ENCODE measurements at regions not wholly inside any gene's neighbourhood (a gene's known extent, or its start where the extent isn't known, plus 50 kb on each side); places are given as distances from the start of the nearest gene placed in this dataset.

GRCh38 chr4:10861036-10861435 lies 176.5 kb upstream of the CLNK start:
- no peak for DNase-seq (ENCODE audit: low spot score)
- BruUV-seq (replicated peaks): no TSS peak
- no peak for TF ChIP-seq EZH2 (IDR thresholded peaks at IDR 0.05; ENCODE audit: borderline replicate concordance, low read depth, low read length, poor library complexity, severe bottlenecking)
- no peak for TF ChIP-seq CTCF (conservative IDR thresholded peaks at IDR 0.05; ENCODE audit: low read depth, low read length)
- Histone ChIP-seq H3K4me3 (ENCODE audit: low read depth, low read length, poor library complexity, severe bottlenecking) (no peak overlapping the region), H3K27ac (ENCODE audit: low read depth, low read length, poor library complexity, severe bottlenecking) (no peak overlapping the region), H3K4me1 (ENCODE audit: insufficient read depth, low read length, poor library complexity, severe bottlenecking) (no peaks in the 10 kb centered on the region), H3K27me3 (replicated peaks; ENCODE audit: insufficient read depth, low read depth, low read length, poor library complexity) (no peaks in the 10 kb centered on the region), H3K9me3 (ENCODE audit: low read depth, low read length, poor library complexity, severe bottlenecking) (peaks cover 24% of the 10 kb centered on the region), H3K36me3 (ENCODE audit: insufficient read depth, low read length, poor library complexity, severe bottlenecking) (no peaks in the 10 kb centered on the region)
- intact Hi-C loops (cut with micrococcal nuclease; ENCODE audit: unreplicated experiment): no loop called here
- CTCF ChIA-PET: no interaction called here
- POLR2A ChIA-PET (ENCODE audit: low non-redundant PET): no interaction called here

- Histone ChIP-seq H3K27me3 (replicated peaks; ENCODE audit: insufficient read depth, low read depth, low read length, poor library complexity) (no peaks in the 10 kb centered on the region), H3K4me3 (ENCODE audit: low read depth, low read length, poor library complexity, severe bottlenecking) (no peak overlapping the region), H3K9me3 (ENCODE audit: low read depth, low read length, poor library complexity, severe bottlenecking) (peaks cover 44% of the 10 kb centered on the region), H3K36me3 (ENCODE audit: insufficient read depth, low read length, poor library complexity, severe bottlenecking) (no peaks in the 10 kb centered on the region), H3K27ac (ENCODE audit: low read depth, low read length, poor library complexity, severe bottlenecking) (no peak overlapping the region), H3K4me1 (ENCODE audit: insufficient read depth, low read length, poor library complexity, severe bottlenecking) (no peaks in the 10 kb centered on the region)
- ChIA-PET CTCF (no interaction called here), POLR2A (ENCODE audit: low non-redundant PET) (no interaction called here)
- intact Hi-C loops (cut with micrococcal nuclease; ENCODE audit: unreplicated experiment): no loop called here
- TF ChIP-seq CTCF (conservative IDR thresholded peaks at IDR 0.05; ENCODE audit: low read depth, low read length) (no peak), EZH2 (IDR thresholded peaks at IDR 0.05; ENCODE audit: borderline replicate concordance, low read depth, low read length, poor library complexity, severe bottlenecking) (no peak)
- no TSS peak for BruUV-seq (replicated peaks)
- DNase-seq (ENCODE audit: low spot score): no peak
Observed at GRCh38 chr4:10856271-10856782, 171.8 kb upstream of the CLNK start.

DNA sequence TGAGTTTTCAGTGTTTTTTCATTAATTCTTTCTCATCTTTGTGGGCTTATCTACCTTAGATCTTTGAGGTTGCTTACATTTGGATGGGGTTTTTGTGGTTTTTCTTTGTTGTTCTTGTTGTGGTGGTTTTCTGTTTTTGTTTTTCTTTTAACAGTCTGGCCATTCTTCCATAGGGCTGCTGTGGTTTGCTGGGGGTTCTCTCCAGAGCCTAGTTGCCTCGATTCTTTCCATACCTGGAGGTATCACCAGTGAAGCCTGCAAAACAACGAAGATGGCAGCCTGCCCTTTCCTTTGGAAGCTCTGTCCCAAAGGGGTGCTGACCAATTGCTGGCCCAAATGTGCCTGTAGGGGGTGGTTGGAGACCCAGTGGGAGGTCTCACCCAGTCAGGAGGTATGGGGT lies 168.6 kb upstream of the CLNK start:
- DNase-seq (ENCODE audit: low spot score): no peak
- BruUV-seq (replicated peaks): no TSS peak
- Histone ChIP-seq H3K36me3 (ENCODE audit: insufficient read depth, low read length, poor library complexity, severe bottlenecking) (no peaks in the 10 kb centered on the region), H3K9me3 (ENCODE audit: low read depth, low read length, poor library complexity, severe bottlenecking) (peaks cover 40% of the 10 kb centered on the region), H3K27me3 (replicated peaks; ENCODE audit: insufficient read depth, low read depth, low read length, poor library complexity) (no peaks in the 10 kb centered on the region), H3K27ac (ENCODE audit: low read depth, low read length, poor library complexity, severe bottlenecking) (no peak overlapping the region), H3K4me3 (ENCODE audit: low read depth, low read length, poor library complexity, severe bottlenecking) (no peak overlapping the region), H3K4me1 (ENCODE audit: insufficient read depth, low read length, poor library complexity, severe bottlenecking) (no peaks in the 10 kb centered on the region)
- intact Hi-C loops (cut with micrococcal nuclease; ENCODE audit: unreplicated experiment): no loop called here
- POLR2A ChIA-PET (ENCODE audit: low non-redundant PET): no interaction called here
- CTCF ChIA-PET: no interaction called here
- no peak for TF ChIP-seq EZH2 (IDR thresholded peaks at IDR 0.05; ENCODE audit: borderline replicate concordance, low read depth, low read length, poor library complexity, severe bottlenecking)
- TF ChIP-seq CTCF (conservative IDR thresholded peaks at IDR 0.05; ENCODE audit: low read depth, low read length): no peak

Data from A673 (cell line).